HepG2 (cell line): ENCODE measurements at regions not wholly inside any gene's neighbourhood (a gene's known extent, or its start where the extent isn't known, plus 50 kb on each side); places are given as distances from the start of the nearest gene placed in this dataset.

Experiments
- ATAC-seq: fragments of 200-7000 bp; cut with Tn5 transposase; 3 replicates; pipeline ENCODE4 v1.9.1; 2020; ENCODE audit warnings: mild to moderate bottlenecking, moderate library complexity
- BruUV-seq: library from RNA; stranded (reverse); fragments of 400-500 nt; replicated peaks from 2 replicates; lab custom pipeline; 2021; lab: Mats Ljungman, UMichigan
- CTCF ChIA-PET: fragments of 300-600 bp; formaldehyde crosslinking; extraction: SDS; loops from one replicate; lab custom pipeline; 2021; ENCODE audit warnings: low total read pairs, inconsistent platforms, low intra/inter-chr PET ratio; lab: Yijun Ruan, JAX
- POLR2A ChIA-PET: fragments of 350-600 bp; sonication (Branson Sonifier 250); formaldehyde crosslinking; loops from one replicate; lab custom pipeline; 2020; ENCODE audit warnings: antibody characterized with exemption, inconsistent platforms; lab: Yijun Ruan, JAX
- DNase-seq: peaks from one replicate; pipeline ENCODE4 v3.0.0-alpha.2; 2015; ENCODE audit warnings: low spot score
- FAIRE-seq: peaks from 3 replicates; lab custom pipeline; 2011; peaks lifted over from hg19 to GRCh38; lab: Jason Lieb, UNC
- H2AFZ ChIP-seq: one replicate; pipeline ENCODE4 v1.6.1; 2011; ENCODE audit warnings: low read length, inconsistent platforms
- H3K27ac ChIP-seq: fragments of 300-600 bp; 3 replicates; pipeline ENCODE4 v1.8.0; 2011; ENCODE audit warnings: mixed run types, mild to moderate bottlenecking, mixed read lengths, low read length, inconsistent platforms; ENCODE audit not compliant: insufficient read depth; ENCODE audit errors: extremely low read length
- H3K27me3 ChIP-seq, 2 experiments: fragments of 200-600 bp in 1 of 2; 2 replicates in 1 of 2; 3 replicates in 1 of 2; pipeline versions ENCODE4 v1.6.0 to v1.8.0; 2011; ENCODE audit warnings: low read length in 2 of 2, mild to moderate bottlenecking in 2 of 2, moderate library complexity in 2 of 2, inconsistent platforms in 1 of 2; ENCODE audit not compliant: insufficient read depth in 2 of 2, control insufficient read depth in 1 of 2
- H3K36me3 ChIP-seq, 2 experiments: fragments of 200-600 bp in 1 of 2; replicated peaks in 1 of 2; 2 replicates in 1 of 2; 3 replicates in 1 of 2; pipeline versions ENCODE4 v1.5.1 to v1.8.0; 2011; ENCODE audit warnings: low read length in 2 of 2, inconsistent platforms in 1 of 2; ENCODE audit not compliant: insufficient read depth in 2 of 2, control insufficient read depth in 1 of 2
- H3K4me1 ChIP-seq: 2 replicates; pipeline ENCODE4 v1.5.1; 2012; ENCODE audit warnings: low read length, inconsistent platforms; ENCODE audit not compliant: insufficient read depth
- H3K4me2 ChIP-seq: 2 replicates; pipeline ENCODE4 v1.6.0; 2011; ENCODE audit warnings: low read depth, low read length, inconsistent platforms
- H3K4me3 ChIP-seq, 3 experiments: fragments of 200-600 bp in 1 of 3; sonication (generic), shearing (Covaris generic) in 1 of 3; replicated peaks in 1 of 3; 2 replicates each; pipeline ENCODE4 v1.5.1; 2011 to 2016; ENCODE audit warnings: low read length in 3 of 3, inconsistent platforms in 2 of 3, low read depth in 2 of 3, mild to moderate bottlenecking in 2 of 3, control low read depth in 1 of 3, mixed read lengths in 1 of 3; ENCODE audit not compliant: insufficient read depth in 1 of 3
- H3K79me2 ChIP-seq: one replicate; pipeline ENCODE4 v1.6.1; 2011; ENCODE audit warnings: low read length, inconsistent platforms; ENCODE audit not compliant: insufficient read depth
- H3K9ac ChIP-seq: 2 replicates; pipeline ENCODE4 v1.6.0; 2011; ENCODE audit warnings: mild to moderate bottlenecking, low read depth, low read length, inconsistent platforms; ENCODE audit not compliant: insufficient read depth
- H3K9me3 ChIP-seq: 2 replicates; pipeline ENCODE4 v1.5.1; 2012; ENCODE audit warnings: mild to moderate bottlenecking, low read length
- H4K20me1 ChIP-seq: 2 replicates; pipeline ENCODE4 v1.6.0; 2011; ENCODE audit warnings: inconsistent platforms, mild to moderate bottlenecking, low read length, moderate library complexity; ENCODE audit not compliant: insufficient read depth
- AHDC1 ChIP-seq: sonication (generic); formaldehyde crosslinking; IDR thresholded peaks from 2 replicates; pipeline ENCODE4 v1.5.1; 2020; ENCODE audit warnings: mild to moderate bottlenecking, missing genetic modification reagents, borderline replicate concordance
- HMG20A ChIP-seq: IDR thresholded peaks from 2 replicates; pipeline ENCODE4 v1.6.1; 2016; ENCODE audit warnings: borderline replicate concordance
- MIER2 ChIP-seq: IDR thresholded peaks from 2 replicates; pipeline ENCODE4 v1.6.1; 2016; ENCODE audit warnings: missing biosample characterization, missing genetic modification reagents
- ZBTB33 ChIP-seq: sonication (generic); formaldehyde crosslinking; IDR thresholded peaks from 2 replicates; pipeline ENCODE4 v1.4.0; 2020; ENCODE audit warnings: missing genetic modification reagents
- ZNF510 ChIP-seq: sonication (generic); formaldehyde crosslinking; IDR thresholded peaks from 2 replicates; pipeline ENCODE4 v1.4.0; 2020; ENCODE audit warnings: low read depth, mild to moderate bottlenecking, missing genetic modification reagents
- WGBS: methylation state at CpG from one replicate; pipeline ENCODE4 v1.1.6; 2017; ENCODE audit warnings: low lambda C conversion rate; 5-methylcytosine and 5-hydroxymethylcytosine counted together
- in situ Hi-C: cut with HindIII; loops from 2 replicates; pipeline ENCODE4 v1.10.0; 2017; ENCODE audit warnings: low pct_unique_long_range_greater_than_20kb; ENCODE audit not compliant: extremely low pct_ligation_motif_present
- intact Hi-C: fragments of 100-400 bp; cut with micrococcal nuclease; formaldehyde crosslinking; loops from one replicate; pipeline ENCODE4 v1.10.0; 2022; ENCODE audit not compliant: unreplicated experiment
- TF ChIP-seq, protein P1 (sequence below): sonication (generic); formaldehyde crosslinking; IDR thresholded peaks from 2 replicates; pipeline ENCODE4 v1.5.0; 2020; ENCODE audit warnings: missing genetic modification reagents
- TF ChIP-seq, protein P2 (sequence below): IDR thresholded peaks from 2 replicates; pipeline ENCODE4 v1.6.1; 2016; ENCODE audit warnings: missing compliant biosample characterization, missing genetic modification reagents, borderline replicate concordance

GRCh38 chr2:223669453-223670225 is 67.5 kb upstream of the SCG2 start:
- Histone ChIP-seq H3K4me1 (no peaks in the 10 kb centered on the region), H4K20me1 (no peaks in the 10 kb centered on the region), H3K36me3 (no peaks in the 10 kb centered on the region), H3K4me3 (no peak overlapping the region), H3K27ac (no peak overlapping the region), H3K9me3 (no peaks in the 10 kb centered on the region), H3K27me3 (no peaks in the 10 kb centered on the region), H3K4me2 (no peak overlapping the region), H3K79me2 (no peaks in the 10 kb centered on the region), H2AFZ (no peak overlapping the region), H3K9ac (no peak overlapping the region)
- WGBS: 27% methylated on average over 8 of the region's 8 CpGs
- no peak for DNase-seq
- TF ChIP-seq HMG20A (CRISPR knock-in tag) (no peak), MIER2 (CRISPR knock-in tag) (no peak), ZBTB33 (no peak), ZNF510 (no peak), AHDC1 (no peak)
- TF ChIP-seq, protein P1, sequence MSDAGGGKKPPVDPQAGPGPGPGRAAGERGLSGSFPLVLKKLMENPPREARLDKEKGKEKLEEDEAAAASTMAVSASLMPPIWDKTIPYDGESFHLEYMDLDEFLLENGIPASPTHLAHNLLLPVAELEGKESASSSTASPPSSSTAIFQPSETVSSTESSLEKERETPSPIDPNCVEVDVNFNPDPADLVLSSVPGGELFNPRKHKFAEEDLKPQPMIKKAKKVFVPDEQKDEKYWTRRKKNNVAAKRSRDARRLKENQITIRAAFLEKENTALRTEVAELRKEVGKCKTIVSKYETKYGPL (CRISPR knock-in tag): no peak
- TF ChIP-seq, protein P2, sequence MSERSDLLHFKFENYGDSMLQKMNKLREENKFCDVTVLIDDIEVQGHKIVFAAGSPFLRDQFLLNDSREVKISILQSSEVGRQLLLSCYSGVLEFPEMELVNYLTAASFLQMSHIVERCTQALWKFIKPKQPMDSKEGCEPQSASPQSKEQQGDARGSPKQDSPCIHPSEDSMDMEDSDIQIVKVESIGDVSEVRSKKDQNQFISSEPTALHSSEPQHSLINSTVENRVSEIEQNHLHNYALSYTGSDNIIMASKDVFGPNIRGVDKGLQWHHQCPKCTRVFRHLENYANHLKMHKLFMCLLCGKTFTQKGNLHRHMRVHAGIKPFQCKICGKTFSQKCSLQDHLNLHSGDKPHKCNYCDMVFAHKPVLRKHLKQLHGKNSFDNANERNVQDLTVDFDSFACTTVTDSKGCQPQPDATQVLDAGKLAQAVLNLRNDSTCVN (CRISPR knock-in tag): no peak
- ChIA-PET CTCF (no interaction called here), POLR2A (no interaction called here)
- intact Hi-C loops (no loop called here), in situ Hi-C loops (no loop called here)
- ATAC-seq: no peak
- BruUV-seq: no TSS peak
- no peak for FAIRE-seq
